ENCODE measurements at regions not wholly inside any gene's neighbourhood (a gene's known extent, or its start where the extent isn't known, plus 50 kb on each side); places are given as distances from the start of the nearest gene placed in this dataset.

GRCh38 chr18:71986351-71987050 is 557.6 kb downstream of the CBLN2 start:
- TF ChIP-seq CTCF (IDR thresholded peaks at IDR 0.05): no peak
- H3K9me3 Mint-ChIP-seq: peaks cover 0 to 4% (median 2%) of the 10 kb centered on the region in 7 donors
- peaks cover 0 to 2% (median 0%) of the 10 kb centered on the region in 3 donors for H3K27me3 Mint-ChIP-seq (ENCODE audit: low read depth in 3 of 3)
- no peak overlapping the region for H3K9ac ChIP-seq (ENCODE audit: insufficient read depth, low read length, poor library complexity, severe bottlenecking)
- H3K27ac ChIP-seq (ENCODE audit: low read depth in 1 of 2, low read length in 2 of 2): no peak overlapping the region
- H3K4me3 ChIP-seq (replicated peaks in 1 of 3; ENCODE audit: low read depth in 2 of 3, low read length in 3 of 3): no peak overlapping the region
- no peaks in the 10 kb centered on the region for H4K20me1 ChIP-seq (ENCODE audit: insufficient read depth, low read length)
- no peak overlapping the region for H2AFZ ChIP-seq (ENCODE audit: insufficient read depth, low read depth, low read length, poor library complexity, severe bottlenecking)
- peaks cover 4% of the 10 kb centered on the region in 2 donors for H3K9me3 ChIP-seq (replicated peaks in 1 of 2; ENCODE audit: control insufficient read depth in 1 of 2, insufficient read depth in 1 of 2, low read length in 2 of 2)
- no peaks in the 10 kb centered on the region for H3K36me3 ChIP-seq (replicated peaks in 1 of 2; ENCODE audit: control insufficient read depth in 1 of 2, insufficient read depth in 2 of 2, low read length in 2 of 2)
- no peak overlapping the region for H3K4me3 Mint-ChIP-seq
- H3K27me3 ChIP-seq (ENCODE audit: control insufficient read depth in 2 of 2, insufficient read depth in 2 of 2, low read length in 2 of 2): no peaks in the 10 kb centered on the region
- no peaks in the 10 kb centered on the region for H3K79me2 ChIP-seq (ENCODE audit: insufficient read depth, low read length)
- H3K27ac Mint-ChIP-seq: no peak overlapping the region
- no peaks in the 10 kb centered on the region for H3K36me3 Mint-ChIP-seq
- WGBS (ENCODE audit: insufficient coverage): no CpG with 5 or more reads among the region's 2 CpGs
- no peaks in the 10 kb centered on the region for H3K4me1 Mint-ChIP-seq
- intact Hi-C loops (cut with micrococcal nuclease): no loop called here
- H3K4me2 ChIP-seq (replicated peaks; ENCODE audit: extremely low read depth, low read length, poor library complexity, severe bottlenecking): no peak overlapping the region
- no peak for DNase-seq
- no peaks in the 10 kb centered on the region for H3K4me1 ChIP-seq (ENCODE audit: control insufficient read depth in 1 of 2, insufficient read depth in 2 of 2, low read length in 2 of 2)

GRCh38 chr18:71976744-71977143 is 567.4 kb downstream of the CBLN2 start:
- Mint-ChIP-seq H3K36me3 (no peaks in the 10 kb centered on the region), H3K4me1 (no peaks in the 10 kb centered on the region), H3K4me3 (no peak overlapping the region), H3K9me3 (peaks cover 0 to 4% (median 0%) of the 10 kb centered on the region in 7 donors), H3K27ac (no peak overlapping the region), H3K27me3 (ENCODE audit: low read depth in 3 of 3) (no peaks in the 10 kb centered on the region)
- no peaks in the 10 kb centered on the region for H4K20me1 ChIP-seq (ENCODE audit: insufficient read depth, low read length)
- no peaks in the 10 kb centered on the region for H3K79me2 ChIP-seq (ENCODE audit: insufficient read depth, low read length)
- no peaks in the 10 kb centered on the region for H3K36me3 ChIP-seq (replicated peaks in 1 of 2; ENCODE audit: control insufficient read depth in 1 of 2, insufficient read depth in 2 of 2, low read length in 2 of 2)
- H3K9ac ChIP-seq (ENCODE audit: insufficient read depth, low read length, poor library complexity, severe bottlenecking): no peak overlapping the region
- H3K27ac ChIP-seq (ENCODE audit: low read depth in 1 of 2, low read length in 2 of 2): no peak overlapping the region
- H2AFZ ChIP-seq (ENCODE audit: insufficient read depth, low read depth, low read length, poor library complexity, severe bottlenecking): no peak overlapping the region
- no peak overlapping the region for H3K4me2 ChIP-seq (replicated peaks; ENCODE audit: extremely low read depth, low read length, poor library complexity, severe bottlenecking)
- H3K27me3 ChIP-seq (ENCODE audit: control insufficient read depth in 2 of 2, insufficient read depth in 2 of 2, low read length in 2 of 2): no peaks in the 10 kb centered on the region
- H3K4me3 ChIP-seq (replicated peaks in 1 of 3; ENCODE audit: low read depth in 2 of 3, low read length in 3 of 3): no peak overlapping the region
- intact Hi-C loops (cut with micrococcal nuclease): no loop called here
- no peak for TF ChIP-seq CTCF (IDR thresholded peaks at IDR 0.05)
- H3K4me1 ChIP-seq (ENCODE audit: control insufficient read depth in 1 of 2, insufficient read depth in 2 of 2, low read length in 2 of 2): no peaks in the 10 kb centered on the region
- H3K9me3 ChIP-seq (replicated peaks in 1 of 2; ENCODE audit: control insufficient read depth in 1 of 2, insufficient read depth in 1 of 2, low read length in 2 of 2): no peaks in the 10 kb centered on the region
- DNase-seq: no peak
- WGBS (ENCODE audit: insufficient coverage): no CpG with 5 or more reads among the region's 2 CpGs

Data from CD14-positive monocyte (primary cell).